ES-I3 (cell line): ENCODE measurements at regions not wholly inside any gene's neighbourhood (a gene's known extent, or its start where the extent isn't known, plus 50 kb on each side); places are given as distances from the start of the nearest gene placed in this dataset.

Experiments
- H3K36me3 ChIP-seq: 2 replicates; pipeline ENCODE4 v1.6.1; 2013; ENCODE audit warnings: mild to moderate bottlenecking, low read length, control low read depth, moderate library complexity; ENCODE audit not compliant: insufficient read depth
- H3K4me1 ChIP-seq: 2 replicates; pipeline ENCODE4 v1.6.1; 2013; ENCODE audit warnings: mild to moderate bottlenecking, control low read depth, low read length; ENCODE audit not compliant: insufficient read depth
- H3K9ac ChIP-seq: 2 replicates; pipeline ENCODE4 v1.6.1; 2013; ENCODE audit warnings: low read depth, mild to moderate bottlenecking, low read length, moderate library complexity
- H3K9me3 ChIP-seq: 2 replicates; pipeline ENCODE4 v1.6.1; 2013; ENCODE audit warnings: mild to moderate bottlenecking, low read length, moderate library complexity; ENCODE audit not compliant: control insufficient read depth, insufficient read depth

GRCh38 chr2:128693743-128694029 lies 375.0 kb upstream of the HS6ST1 start:
- Histone ChIP-seq H3K36me3 (no peaks in the 10 kb centered on the region; the same call in 1 of the 2 replicates), H3K4me1 (no peaks in the 10 kb centered on the region), H3K9me3 (no peaks in the 10 kb centered on the region), H3K9ac (no peak overlapping the region)

- H3K36me3 ChIP-seq: no peaks in the 10 kb centered on the region; the same call in 1 of the 2 replicates
- no peaks in the 10 kb centered on the region for H3K9me3 ChIP-seq
- H3K9ac ChIP-seq: no peak overlapping the region
- no peaks in the 10 kb centered on the region for H3K4me1 ChIP-seq
These were observed 377.1 kb upstream of the HS6ST1 start for GRCh38 chr2:128695646-128696220.

- Histone ChIP-seq H3K9me3 (no peaks in the 10 kb centered on the region), H3K36me3 (no peaks in the 10 kb centered on the region; the same call in 1 of the 2 replicates), H3K9ac (no peak overlapping the region), H3K4me1 (no peaks in the 10 kb centered on the region)
These were observed 377.8 kb upstream of the HS6ST1 start for GRCh38 chr2:128696421-128696820.

GRCh38 chr2:128701418-128701817 lies 382.8 kb upstream of the HS6ST1 start:
- Histone ChIP-seq H3K36me3 (no peaks in the 10 kb centered on the region; the same call in 1 of the 2 replicates), H3K4me1 (no peaks in the 10 kb centered on the region), H3K9me3 (no peaks in the 10 kb centered on the region; the same call in 1 of the 2 replicates), H3K9ac (no peak overlapping the region)

GRCh38 chr2:128702616-128703015 lies 383.9 kb upstream of the HS6ST1 start:
- Histone ChIP-seq H3K9me3 (no peaks in the 10 kb centered on the region; the same call in 1 of the 2 replicates), H3K9ac (no peak overlapping the region), H3K4me1 (no peaks in the 10 kb centered on the region), H3K36me3 (no peaks in the 10 kb centered on the region)

GRCh38 chr2:128708106-128708816 lies 389.6 kb upstream of the HS6ST1 start:
- Histone ChIP-seq H3K9ac (no peak overlapping the region), H3K9me3 (peaks cover 8% of the 10 kb centered on the region; the same call in 1 of the 2 replicates), H3K36me3 (no peaks in the 10 kb centered on the region), H3K4me1 (no peaks in the 10 kb centered on the region)

- peaks cover 8% of the 10 kb centered on the region; the same call in 1 of the 2 replicates for H3K9me3 ChIP-seq
- H3K9ac ChIP-seq: no peak overlapping the region
- no peaks in the 10 kb centered on the region for H3K4me1 ChIP-seq
- no peaks in the 10 kb centered on the region for H3K36me3 ChIP-seq
These were observed 391.6 kb upstream of the HS6ST1 start for GRCh38 chr2:128710242-128710641.

- peaks cover 8% of the 10 kb centered on the region; the same call in 1 of the 2 replicates for H3K9me3 ChIP-seq
- no peak overlapping the region for H3K9ac ChIP-seq
- no peaks in the 10 kb centered on the region for H3K36me3 ChIP-seq
- no peaks in the 10 kb centered on the region for H3K4me1 ChIP-seq
These were observed 392.1 kb upstream of the HS6ST1 start for GRCh38 chr2:128710729-128711128.

- Histone ChIP-seq H3K9ac (no peak overlapping the region), H3K4me1 (no peaks in the 10 kb centered on the region), H3K36me3 (no peaks in the 10 kb centered on the region)
These were observed 395.6 kb upstream of the HS6ST1 start for GRCh38 chr2:128714285-128714684.

GRCh38 chr2:128714851-128715312 lies 396.2 kb upstream of the HS6ST1 start:
- H3K9me3 ChIP-seq: no peaks in the 10 kb centered on the region
- H3K4me1 ChIP-seq: no peaks in the 10 kb centered on the region
- no peaks in the 10 kb centered on the region for H3K36me3 ChIP-seq
- no peak overlapping the region for H3K9ac ChIP-seq

More at GRCh38 chr2:128714285-128714684, 395.6 kb upstream of the HS6ST1 start:
- H3K9me3 ChIP-seq: no peaks in the 10 kb centered on the region

- no peaks in the 10 kb centered on the region for H3K9me3 ChIP-seq
- H3K4me1 ChIP-seq: no peaks in the 10 kb centered on the region
- no peaks in the 10 kb centered on the region for H3K36me3 ChIP-seq
- H3K9ac ChIP-seq: no peak overlapping the region
These were observed 396.7 kb upstream of the HS6ST1 start for GRCh38 chr2:128715360-128715759.

GRCh38 chr2:128716299-128716721 lies 397.6 kb upstream of the HS6ST1 start:
- H3K4me1 ChIP-seq: no peaks in the 10 kb centered on the region
- H3K9me3 ChIP-seq: no peaks in the 10 kb centered on the region
- H3K9ac ChIP-seq: no peak overlapping the region

GRCh38 chr2:128717758-128718710 lies 399.4 kb upstream of the HS6ST1 start:
- H3K4me1 ChIP-seq: no peaks in the 10 kb centered on the region
- H3K9me3 ChIP-seq: no peaks in the 10 kb centered on the region

More at GRCh38 chr2:128716299-128716721, 397.6 kb upstream of the HS6ST1 start:
- no peaks in the 10 kb centered on the region for H3K36me3 ChIP-seq

More at GRCh38 chr2:128717758-128718710, 399.4 kb upstream of the HS6ST1 start:
- H3K9ac ChIP-seq: no peak overlapping the region
- H3K36me3 ChIP-seq: no peaks in the 10 kb centered on the region
